ENCODE measurements at regions not wholly inside any gene's neighbourhood (a gene's known extent, or its start where the extent isn't known, plus 50 kb on each side); places are given as distances from the start of the nearest gene placed in this dataset.

GRCh38 chr6:165847407-165848085 is 184.5 kb upstream of the PDE10A start:
- Histone ChIP-seq H3K4me2 (ENCODE audit: low read depth, low read length) (no peak overlapping the region), H3K4me1 (ENCODE audit: insufficient read depth, low read length) (no peaks in the 10 kb centered on the region), H3K9ac (ENCODE audit: insufficient read depth, low read depth, low read length) (no peak overlapping the region), H4K20me1 (ENCODE audit: insufficient read depth, low read length) (no peaks in the 10 kb centered on the region), H3K9me3 (ENCODE audit: low read length) (no peaks in the 10 kb centered on the region), H3K79me2 (ENCODE audit: insufficient read depth, low read length) (no peaks in the 10 kb centered on the region), H3K4me3 (replicated peaks in 1 of 3; ENCODE audit: insufficient read depth in 1 of 3, low read depth in 2 of 3, low read length in 3 of 3) (no peak overlapping the region), H3K27ac (ENCODE audit: extremely low read length, insufficient read depth, low read length) (no peak overlapping the region), H3K36me3 (replicated peaks in 1 of 2; ENCODE audit: control insufficient read depth in 1 of 2, insufficient read depth in 2 of 2, low read length in 2 of 2) (no peaks in the 10 kb centered on the region), H3K27me3 (ENCODE audit: control insufficient read depth in 1 of 2, insufficient read depth in 2 of 2, low read length in 2 of 2) (peaks cover 6 to 59% of the 10 kb centered on the region in 2 experiments), H2AFZ (ENCODE audit: low read length) (no peak overlapping the region)
- ATAC-seq = no peak
- intact Hi-C loops (cut with micrococcal nuclease; ENCODE audit: unreplicated experiment) (no loop called here), in situ Hi-C loops (cut with HindIII; ENCODE audit: extremely low pct_ligation_motif_present, low pct_unique_long_range_greater_than_20kb) (loop anchor here (10.0 kb wide), 1 partner anchor 413 kb away; no protein-coding TSS in a partner anchor)
- TF ChIP-seq CREB1 (IDR thresholded peaks at IDR 0.05) = peak; percentile 87
- no peak for TF ChIP-seq CREB1 (CRISPR knock-in tag; IDR thresholded peaks at IDR 0.05)
- no peak for TF ChIP-seq DMAP1 (CRISPR knock-in tag; IDR thresholded peaks at IDR 0.05)
- TF ChIP-seq ATF7 (IDR thresholded peaks at IDR 0.05) = peak; percentile 77
- TF ChIP-seq ATF7 (CRISPR knock-in tag; IDR thresholded peaks at IDR 0.05) = no peak
- TF ChIP-seq SAP130 (CRISPR knock-in tag; IDR thresholded peaks at IDR 0.05; ENCODE audit: low read depth) = no peak
- CTCF ChIA-PET (ENCODE audit: low intra/inter-chr PET ratio, low total read pairs) = no interaction called here
- FAIRE-seq = no peak
- 59% methylated on average over 14 of the region's 14 CpGs for WGBS (ENCODE audit: low lambda C conversion rate)
- no peak for DNase-seq (ENCODE audit: low spot score)
- no TSS peak for BruUV-seq (replicated peaks)
- POLR2A ChIA-PET = no interaction called here

- no peaks in the 10 kb centered on the region for H3K4me1 ChIP-seq (ENCODE audit: insufficient read depth, low read length)
- no peaks in the 10 kb centered on the region for H3K9me3 ChIP-seq (ENCODE audit: low read length)
- no peak overlapping the region for H3K4me3 ChIP-seq (replicated peaks in 1 of 3; ENCODE audit: insufficient read depth in 1 of 3, low read depth in 2 of 3, low read length in 3 of 3)
- H2AFZ ChIP-seq (ENCODE audit: low read length) = no peak overlapping the region
- no peak overlapping the region for H3K27ac ChIP-seq (ENCODE audit: extremely low read length, insufficient read depth, low read length)
- H3K4me2 ChIP-seq (ENCODE audit: low read depth, low read length) = no peak overlapping the region
- ChIA-PET POLR2A (no interaction called here), CTCF (ENCODE audit: low intra/inter-chr PET ratio, low total read pairs) (no interaction called here)
- in situ Hi-C loops (cut with HindIII; ENCODE audit: extremely low pct_ligation_motif_present, low pct_unique_long_range_greater_than_20kb) = loop anchor here (10.0 kb wide), 1 partner anchor 412 kb away; no protein-coding TSS in a partner anchor
- H3K27me3 ChIP-seq (ENCODE audit: control insufficient read depth in 1 of 2, insufficient read depth in 2 of 2, low read length in 2 of 2) = peaks cover 6 to 62% of the 10 kb centered on the region in 2 experiments
- DNase-seq (ENCODE audit: low spot score) (no peak), ATAC-seq (no peak), FAIRE-seq (no peak)
- H3K79me2 ChIP-seq (ENCODE audit: insufficient read depth, low read length) = no peaks in the 10 kb centered on the region
- no peak overlapping the region for H3K9ac ChIP-seq (ENCODE audit: insufficient read depth, low read depth, low read length)
- H4K20me1 ChIP-seq (ENCODE audit: insufficient read depth, low read length) = no peaks in the 10 kb centered on the region
- BruUV-seq (replicated peaks) = no TSS peak
- no peaks in the 10 kb centered on the region for H3K36me3 ChIP-seq (replicated peaks in 1 of 2; ENCODE audit: control insufficient read depth in 1 of 2, insufficient read depth in 2 of 2, low read length in 2 of 2)
- WGBS (ENCODE audit: low lambda C conversion rate) = 38% methylated on average over 21 of the region's 22 CpGs
- intact Hi-C loops (cut with micrococcal nuclease; ENCODE audit: unreplicated experiment) = no loop called here
- TF ChIP-seq ZNF101 (CRISPR knock-in tag; IDR thresholded peaks at IDR 0.05; ENCODE audit: borderline replicate concordance, low read depth) (no peak), HNRNPLL (IDR thresholded peaks at IDR 0.05; ENCODE audit: low read depth, low read length, poor library complexity, severe bottlenecking) (no peak), DBP (CRISPR knock-in tag; IDR thresholded peaks at IDR 0.05; ENCODE audit: not compliant biosample characterization) (no peak), ZNF256 (CRISPR knock-in tag; conservative IDR thresholded peaks at IDR 0.05) (no peak), HES4 (CRISPR knock-in tag; IDR thresholded peaks at IDR 0.05; ENCODE audit: borderline replicate concordance) (no peak), HHEX (CRISPR knock-in tag; IDR thresholded peaks at IDR 0.05) (no peak)
- TF ChIP-seq, protein P1, sequence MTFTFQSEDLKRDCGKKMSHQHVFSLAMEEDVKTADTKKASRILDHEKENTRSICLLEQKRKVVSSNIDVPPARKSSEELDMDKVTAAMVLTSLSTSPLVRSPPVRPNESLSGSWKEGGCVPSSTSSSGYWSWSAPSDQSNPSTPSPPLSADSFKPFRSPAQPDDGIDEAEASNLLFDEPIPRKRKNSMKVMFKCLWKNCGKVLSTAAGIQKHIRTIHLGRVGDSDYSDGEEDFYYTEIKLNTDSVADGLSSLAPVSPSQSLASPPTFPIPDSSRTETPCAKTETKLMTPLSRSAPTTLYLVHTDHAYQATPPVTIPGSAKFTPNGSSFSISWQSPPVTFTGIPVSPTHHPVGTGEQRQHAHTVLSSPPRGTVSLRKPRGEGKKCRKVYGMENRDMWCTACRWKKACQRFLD (CRISPR knock-in tag; IDR thresholded peaks at IDR 0.05; ENCODE audit: borderline replicate concordance) = no peak
- TF ChIP-seq, protein P2, sequence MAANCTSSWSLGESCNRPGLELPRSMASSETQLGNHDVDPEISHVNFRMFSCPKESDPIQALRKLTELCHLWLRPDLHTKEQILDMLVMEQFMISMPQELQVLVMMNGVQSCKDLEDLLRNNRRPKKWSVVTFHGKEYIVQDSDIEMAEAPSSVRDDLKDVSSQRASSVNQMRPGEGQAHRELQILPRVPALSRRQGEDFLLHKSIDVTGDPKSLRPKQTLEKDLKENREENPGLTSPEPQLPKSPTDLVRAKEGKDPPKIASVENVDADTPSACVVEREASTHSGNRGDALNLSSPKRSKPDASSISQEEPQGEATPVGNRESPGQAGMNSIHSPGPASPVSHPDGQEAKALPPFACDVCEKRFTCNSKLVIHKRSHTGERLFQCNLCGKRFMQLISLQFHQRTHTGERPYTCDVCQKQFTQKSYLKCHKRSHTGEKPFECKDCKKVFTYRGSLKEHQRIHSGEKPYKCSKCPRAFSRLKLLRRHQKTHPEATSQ (CRISPR knock-in tag; IDR thresholded peaks at IDR 0.05; ENCODE audit: borderline replicate concordance) = no peak
These were observed 183.3 kb upstream of the PDE10A start for GRCh38 chr6:165846123-165846966.
